ENCODE measurements at regions not wholly inside any gene's neighbourhood (a gene's known extent, or its start where the extent isn't known, plus 50 kb on each side); places are given as distances from the start of the nearest gene placed in this dataset.

- no peak overlapping the region for H3K4me2 ChIP-seq (ENCODE audit: low read length)
- H3K9me2 ChIP-seq (ENCODE audit: insufficient read depth, low read length) = no peaks in the 10 kb centered on the region
- no peak overlapping the region for H3K4me3 ChIP-seq (ENCODE audit: low read depth, low read length, poor library complexity, severe bottlenecking)
- H3K27ac ChIP-seq (ENCODE audit: low read depth, low read length, poor library complexity, severe bottlenecking) = no peak overlapping the region
- ChIA-PET POLR2A (no interaction called here), CTCF (ENCODE audit: unreplicated experiment) (no interaction called here)
- H3K79me2 ChIP-seq (ENCODE audit: insufficient read depth, low read depth, low read length) = no peaks in the 10 kb centered on the region
- H2AFZ ChIP-seq (ENCODE audit: low read length) = no peak overlapping the region
- intact Hi-C loops (cut with micrococcal nuclease; ENCODE audit: unreplicated experiment) = no loop called here
- H3K4me1 ChIP-seq (ENCODE audit: insufficient read depth, low read length, poor library complexity, severe bottlenecking) = no peaks in the 10 kb centered on the region
- DNase-seq (ENCODE audit: low spot score) = no peak
- no peaks in the 10 kb centered on the region for H3K9me3 ChIP-seq (ENCODE audit: low read length)
- H3K36me3 ChIP-seq (ENCODE audit: insufficient read depth, low read length) = no peaks in the 10 kb centered on the region
- H4K20me1 ChIP-seq (ENCODE audit: insufficient read depth, low read length) = no peaks in the 10 kb centered on the region
- no TSS peak for BruUV-seq (replicated peaks)
- TF ChIP-seq EZH2phosphoT487 (IDR thresholded peaks at IDR 0.05; ENCODE audit: borderline replicate concordance, low read depth, low read length) = no peak
- TF ChIP-seq CTCF (conservative IDR thresholded peaks at IDR 0.05; ENCODE audit: low read length) = no peak
Measured at GRCh38 chr6:167515873-167516507, 191.1 kb downstream of the TTLL2 start.

- H3K79me2 ChIP-seq (ENCODE audit: insufficient read depth, low read depth, low read length) = no peaks in the 10 kb centered on the region
- no peak overlapping the region for H3K4me3 ChIP-seq (ENCODE audit: low read depth, low read length, poor library complexity, severe bottlenecking)
- H3K4me1 ChIP-seq (ENCODE audit: insufficient read depth, low read length, poor library complexity, severe bottlenecking) = no peaks in the 10 kb centered on the region
- H3K27ac ChIP-seq (ENCODE audit: low read depth, low read length, poor library complexity, severe bottlenecking) = no peak overlapping the region
- TF ChIP-seq CTCF (conservative IDR thresholded peaks at IDR 0.05; ENCODE audit: low read length) (no peak), EZH2phosphoT487 (IDR thresholded peaks at IDR 0.05; ENCODE audit: borderline replicate concordance, low read depth, low read length) (no peak)
- no TSS peak for BruUV-seq (replicated peaks)
- CTCF ChIA-PET (ENCODE audit: unreplicated experiment) = no interaction called here
- H3K4me2 ChIP-seq (ENCODE audit: low read length) = no peak overlapping the region
- H2AFZ ChIP-seq (ENCODE audit: low read length) = no peak overlapping the region
- no peak for DNase-seq (ENCODE audit: low spot score)
- no peaks in the 10 kb centered on the region for H3K36me3 ChIP-seq (ENCODE audit: insufficient read depth, low read length)
- intact Hi-C loops (cut with micrococcal nuclease; ENCODE audit: unreplicated experiment) = no loop called here
- no peaks in the 10 kb centered on the region for H3K9me2 ChIP-seq (ENCODE audit: insufficient read depth, low read length)
- H4K20me1 ChIP-seq (ENCODE audit: insufficient read depth, low read length) = no peaks in the 10 kb centered on the region
- POLR2A ChIA-PET = no interaction called here
- H3K9me3 ChIP-seq (ENCODE audit: low read length) = no peaks in the 10 kb centered on the region
Measured at GRCh38 chr6:167517254-167517916, 192.5 kb downstream of the TTLL2 start.

- TF ChIP-seq EZH2phosphoT487 (IDR thresholded peaks at IDR 0.05; ENCODE audit: borderline replicate concordance, low read depth, low read length) (no peak), CTCF (conservative IDR thresholded peaks at IDR 0.05; ENCODE audit: low read length) (no peak)
- Histone ChIP-seq H3K79me2 (ENCODE audit: insufficient read depth, low read depth, low read length) (no peaks in the 10 kb centered on the region), H3K9me2 (ENCODE audit: insufficient read depth, low read length) (no peaks in the 10 kb centered on the region), H3K9me3 (ENCODE audit: low read length) (no peaks in the 10 kb centered on the region), H3K4me1 (ENCODE audit: insufficient read depth, low read length, poor library complexity, severe bottlenecking) (no peaks in the 10 kb centered on the region), H4K20me1 (ENCODE audit: insufficient read depth, low read length) (no peaks in the 10 kb centered on the region), H3K27ac (ENCODE audit: low read depth, low read length, poor library complexity, severe bottlenecking) (no peak overlapping the region), H3K4me2 (ENCODE audit: low read length) (no peak overlapping the region), H2AFZ (ENCODE audit: low read length) (no peak overlapping the region), H3K36me3 (ENCODE audit: insufficient read depth, low read length) (no peaks in the 10 kb centered on the region), H3K4me3 (ENCODE audit: low read depth, low read length, poor library complexity, severe bottlenecking) (no peak overlapping the region)
- intact Hi-C loops (cut with micrococcal nuclease; ENCODE audit: unreplicated experiment) = no loop called here
- no peak for DNase-seq (ENCODE audit: low spot score)
- no TSS peak for BruUV-seq (replicated peaks)
- ChIA-PET CTCF (ENCODE audit: unreplicated experiment) (no interaction called here), POLR2A (interaction anchor here (0.6 kb wide), 1 partner anchor 17 kb away, joined by 4 read pairs; no protein-coding TSS in a partner anchor)
Measured at GRCh38 chr6:167523426-167523825, 198.5 kb downstream of the TTLL2 start.
